T47D (cell line): ENCODE measurements at regions not wholly inside any gene's neighbourhood (a gene's known extent, or its start where the extent isn't known, plus 50 kb on each side); places are given as distances from the start of the nearest gene placed in this dataset.
A peak's percentile ranks its signal among the peaks of the same experiment; 100 is the strongest.

ENCODE experiments used
- DNase-seq, 2 experiments: peaks; one replicate each; pipeline versions ENCODE4 v3.0.0 to v3.0.0-alpha.2; 2011 to 2012; ENCODE audit warnings: low read depth in 1 of 2, low spot score in 1 of 2
- JUND ChIP-seq: IDR thresholded peaks from 2 replicates; pipeline ENCODE4 v1.6.1; 2012; ENCODE audit warnings: low read depth
- in situ Hi-C: cut with HindIII; loops from 2 replicates; pipeline ENCODE4 v1.10.0; 2016; ENCODE audit warnings: low sequenced_read_pairs, low pct_unique_long_range_greater_than_20kb

DNA sequence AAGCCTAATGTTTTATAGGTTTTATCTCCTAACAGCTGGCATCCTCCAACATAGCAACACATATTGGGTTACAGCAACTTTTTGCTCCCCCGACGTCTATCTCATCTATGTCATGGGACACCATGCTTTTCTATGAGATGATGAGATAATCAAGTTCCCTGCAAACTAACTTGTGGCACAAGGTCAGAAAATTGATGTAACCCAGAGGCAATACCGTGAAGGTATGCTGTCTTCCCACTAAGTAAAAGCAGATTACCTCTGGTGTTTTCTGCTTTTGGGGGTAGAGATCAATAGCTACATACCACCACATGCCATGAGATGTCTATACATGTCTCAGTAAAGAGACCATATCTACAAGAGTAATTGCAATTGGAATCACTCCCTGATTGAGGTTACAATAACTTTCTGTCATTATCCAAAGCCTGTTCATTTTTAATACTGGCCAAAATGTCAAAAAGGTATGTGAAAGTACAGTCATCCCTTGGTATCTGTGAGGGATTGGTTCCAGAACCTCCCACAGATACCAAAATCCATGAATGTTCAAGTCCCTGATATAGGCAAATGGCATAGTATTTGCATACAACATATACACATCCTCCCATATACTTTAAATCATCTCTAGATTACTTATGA, 131.3 kb downstream of the CYSLTR2 start:
- TF ChIP-seq JUND = no peak
- DNase-seq = no peak
- in situ Hi-C loops = no loop called here

DNA sequence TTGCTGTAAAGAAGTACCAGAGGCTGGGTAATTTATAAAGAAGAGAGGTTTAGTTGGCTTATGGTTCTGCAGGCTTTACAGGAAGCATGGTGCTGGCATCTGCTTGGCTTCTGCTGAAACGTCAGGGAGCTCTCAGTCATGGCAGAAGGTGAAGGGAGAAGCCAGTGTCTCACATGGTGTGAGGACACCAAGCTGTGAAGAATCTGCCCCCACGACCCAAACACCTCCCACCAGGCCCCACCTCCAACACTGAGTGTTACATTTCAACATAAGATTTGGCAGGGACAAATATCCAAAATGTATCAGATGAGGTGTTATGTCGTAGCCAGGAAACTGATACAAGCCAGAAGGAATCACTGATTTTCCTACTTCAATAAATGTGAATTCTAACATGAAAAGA, 136.5 kb downstream of the CYSLTR2 start:
- TF ChIP-seq JUND = no peak
- in situ Hi-C loops = no loop called here

GRCh38 chr13:48790966-48791365, 137.2 kb downstream of the CYSLTR2 start:
- in situ Hi-C loops = no loop called here
- no peak for TF ChIP-seq JUND
- DNase-seq = no peak

More for the DNA sequence above, 136.5 kb downstream of the CYSLTR2 start:
- no peak for DNase-seq

- no peak for TF ChIP-seq JUND
- no peak for DNase-seq
- in situ Hi-C loops = no loop called here
Measured at GRCh38 chr13:48797127-48797526, 143.4 kb downstream of the CYSLTR2 start.

- in situ Hi-C loops = no loop called here
- DNase-seq = no peak
- TF ChIP-seq JUND = no peak
Measured at GRCh38 chr13:48797761-48798160, 144.0 kb downstream of the CYSLTR2 start.

GRCh38 chr13:48798180-48798579, 144.5 kb downstream of the CYSLTR2 start:
- in situ Hi-C loops = no loop called here
- no peak for DNase-seq
- no peak for TF ChIP-seq JUND

- DNase-seq = no peak
- in situ Hi-C loops = no loop called here
- no peak for TF ChIP-seq JUND
Measured at GRCh38 chr13:48801255-48801654, 147.5 kb downstream of the CYSLTR2 start.

- TF ChIP-seq JUND = no peak
- DNase-seq = no peak
- in situ Hi-C loops = no loop called here
Measured at GRCh38 chr13:48804821-48805601, 151.3 kb downstream of the CYSLTR2 start.

GRCh38 chr13:48806522-48806921, 152.8 kb downstream of the CYSLTR2 start:
- no peak for DNase-seq
- no peak for TF ChIP-seq JUND
- in situ Hi-C loops = no loop called here

GRCh38 chr13:48808683-48809082, 155.0 kb downstream of the CYSLTR2 start:
- DNase-seq = no peak
- TF ChIP-seq JUND = no peak
- in situ Hi-C loops = no loop called here

GRCh38 chr13:48810013-48810412, 156.3 kb downstream of the CYSLTR2 start:
- in situ Hi-C loops = no loop called here
- no peak for TF ChIP-seq JUND
- no peak for DNase-seq

- no peak for TF ChIP-seq JUND
- in situ Hi-C loops = no loop called here
- DNase-seq = no peak
Measured at GRCh38 chr13:48813518-48813917, 159.8 kb downstream of the CYSLTR2 start.

- no peak for DNase-seq
- in situ Hi-C loops = no loop called here
- no peak for TF ChIP-seq JUND
Measured at GRCh38 chr13:48816700-48817099, 159.0 kb upstream of the FNDC3A start.

GRCh38 chr13:48817166-48817802, 158.4 kb upstream of the FNDC3A start:
- DNase-seq = peak in 1 of 2 experiments; percentile 1
- in situ Hi-C loops = no loop called here
- TF ChIP-seq JUND = no peak
